Endothelial cell of umbilical vein (primary cell): ENCODE measurements at regions not wholly inside any gene's neighbourhood (a gene's known extent, or its start where the extent isn't known, plus 50 kb on each side); places are given as distances from the start of the nearest gene placed in this dataset.

Experiments
- BruUV-seq: library from RNA; stranded (reverse); fragments of 400-500 nt; replicated peaks from 2 replicates; lab custom pipeline; 2021; lab: Mats Ljungman, UMichigan
- CTCF ChIA-PET: fragments of 300-600, 350-600 bp; sonication (Branson Sonifier 250); formaldehyde crosslinking; loops from one replicate; lab custom pipeline; 2021; ENCODE audit warnings: antibody characterized with exemption, inconsistent platforms; lab: Charles Lee
- POLR2A ChIA-PET: fragments of 300-600, 350-600 bp; sonication (Branson Sonifier 250); formaldehyde crosslinking; loops from one replicate; lab custom pipeline; 2021; ENCODE audit warnings: antibody characterized with exemption, inconsistent platforms; lab: Charles Lee
- DNase-seq: peaks from one replicate; pipeline ENCODE4 v3.0.0-alpha.2; 2011; ENCODE audit warnings: low read depth, low spot score
- FAIRE-seq: peaks from 2 replicates; lab custom pipeline; 2011; peaks lifted over from hg19 to GRCh38; lab: Jason Lieb, UNC
- H2AFZ ChIP-seq: 2 replicates; pipeline ENCODE4 v1.6.0; 2012; ENCODE audit warnings: low read depth, low read length, control low read depth, inconsistent platforms
- H3K27ac ChIP-seq: 2 replicates; pipeline ENCODE4 v1.5.1; 2011; ENCODE audit warnings: low read depth, mild to moderate bottlenecking, control low read depth, low read length, moderate library complexity; ENCODE audit not compliant: insufficient read depth
- H3K27me3 ChIP-seq, 2 experiments: 2 replicates each; pipeline versions ENCODE4 v1.6.0 to v1.6.1; 2011; ENCODE audit warnings: low read length in 2 of 2, mixed read lengths in 1 of 2; ENCODE audit not compliant: control insufficient read depth in 2 of 2, insufficient read depth in 2 of 2
- H3K36me3 ChIP-seq, 2 experiments: 2 replicates in 1 of 2; 3 replicates in 1 of 2; pipeline ENCODE4 v1.5.1; 2011; ENCODE audit warnings: low read length in 2 of 2, mild to moderate bottlenecking in 1 of 2, moderate library complexity in 1 of 2; ENCODE audit not compliant: control insufficient read depth in 2 of 2, insufficient read depth in 2 of 2; ENCODE audit errors: extremely low read depth in 1 of 2
- H3K4me1 ChIP-seq: 3 replicates; pipeline ENCODE4 v1.5.1; 2011; ENCODE audit warnings: mild to moderate bottlenecking, low read length; ENCODE audit not compliant: control insufficient read depth, insufficient read depth; ENCODE audit errors: extremely low read depth
- H3K4me2 ChIP-seq: 2 replicates; pipeline ENCODE4 v1.6.1; 2011; ENCODE audit warnings: low read length, control low read depth, mixed read lengths; ENCODE audit not compliant: insufficient read depth
- H3K4me3 ChIP-seq, 3 experiments: fragments of 200-600 bp in 1 of 3; sonication (generic), shearing (Covaris generic) in 1 of 3; replicated peaks in 1 of 3; 2 replicates each; pipeline ENCODE4 v1.5.1; 2011 to 2016; ENCODE audit warnings: control low read depth in 3 of 3, low read length in 3 of 3, mild to moderate bottlenecking in 2 of 3, inconsistent platforms in 1 of 3, low read depth in 1 of 3, moderate library complexity in 1 of 3; ENCODE audit not compliant: insufficient read depth in 1 of 3
- H3K79me2 ChIP-seq: 2 replicates; pipeline ENCODE4 v1.6.0; 2012; ENCODE audit warnings: low read length, inconsistent platforms; ENCODE audit not compliant: control insufficient read depth, insufficient read depth
- H3K9ac ChIP-seq: replicated peaks from 2 replicates; pipeline ENCODE3; 2011; ENCODE audit warnings: low read length, control low read depth; ENCODE audit not compliant: insufficient read depth; ENCODE audit errors: extremely low read depth
- H3K9me1 ChIP-seq: replicated peaks from 3 replicates; pipeline ENCODE4 v1.6.0; 2011; ENCODE audit warnings: mild to moderate bottlenecking, low read length; ENCODE audit not compliant: control insufficient read depth, insufficient read depth; ENCODE audit errors: extremely low read depth
- H3K9me3 ChIP-seq: replicated peaks from 2 replicates; pipeline ENCODE4 v1.5.1; 2012; ENCODE audit warnings: low read length, inconsistent platforms; ENCODE audit not compliant: control insufficient read depth, insufficient read depth
- H4K20me1 ChIP-seq: replicated peaks from 2 replicates; pipeline ENCODE3; 2011; ENCODE audit warnings: mild to moderate bottlenecking, low read length; ENCODE audit not compliant: control insufficient read depth, insufficient read depth; ENCODE audit errors: extremely low read depth
- EZH2 ChIP-seq: IDR thresholded peaks from 2 replicates; pipeline ENCODE4 v1.6.1; 2012; ENCODE audit warnings: borderline replicate concordance, low read depth, mild to moderate bottlenecking, moderate library complexity, low read length, inconsistent platforms; ENCODE audit not compliant: severe bottlenecking
- FOS ChIP-seq: IDR thresholded peaks from 2 replicates; pipeline ENCODE4 v1.6.1; 2011; ENCODE audit warnings: mild to moderate bottlenecking, low read length, moderate library complexity, borderline replicate concordance; ENCODE audit not compliant: insufficient read depth
- GATA2 ChIP-seq: IDR thresholded peaks from 2 replicates; pipeline ENCODE4 v1.7.0; 2011; ENCODE audit warnings: low read depth, mild to moderate bottlenecking, moderate library complexity, mixed read lengths, low read length; ENCODE audit not compliant: insufficient read length, insufficient read depth
- JUN ChIP-seq: IDR thresholded peaks from 2 replicates; pipeline ENCODE4 v1.6.1; 2011; ENCODE audit warnings: borderline replicate concordance, low read depth; ENCODE audit not compliant: insufficient read length, insufficient read depth
- MYC ChIP-seq: IDR thresholded peaks from one replicate; pipeline ENCODE4 v1.6.1; 2011; ENCODE audit warnings: mild to moderate bottlenecking, low read depth, low read length
- POLR2A ChIP-seq: IDR thresholded peaks from 2 replicates; pipeline ENCODE4 v1.6.1; 2012; ENCODE audit warnings: low read depth, mild to moderate bottlenecking, control low read depth, low read length
- POLR2AphosphoS5 ChIP-seq: IDR thresholded peaks from 2 replicates; pipeline ENCODE4 v1.6.1; 2012; ENCODE audit warnings: low read depth, mild to moderate bottlenecking, control low read depth, low read length, moderate library complexity; ENCODE audit not compliant: insufficient read depth
- dilution Hi-C: fragments of 300-500 bp; cut with MboI; formaldehyde crosslinking; loops from one replicate; pipeline ENCODE4 v1.15.0; 2019; ENCODE audit warnings: low sequenced_read_pairs; ENCODE audit not compliant: extremely low pct_ligation_motif_present
- intact Hi-C: fragments of 100-400 bp; cut with micrococcal nuclease; formaldehyde crosslinking; loops from one replicate; pipeline ENCODE4 v1.10.0; 2022
- TF ChIP-seq, protein P1 (sequence below), 2 donors: IDR thresholded peaks; 1 replicate in 1 of 2; 2 replicates in 1 of 2; pipeline ENCODE4 v1.5.1; 2011; ENCODE audit warnings: low read length in 2 of 2, mild to moderate bottlenecking in 2 of 2, moderate library complexity in 2 of 2, control low read depth in 1 of 2, inconsistent platforms in 1 of 2, low read depth in 1 of 2; ENCODE audit not compliant: insufficient read depth in 1 of 2; ENCODE audit errors: extremely low read depth in 1 of 2
- TF ChIP-seq, protein P2 (sequence below): IDR thresholded peaks from 2 replicates; pipeline ENCODE4 v1.6.1; 2011; ENCODE audit not compliant: insufficient read depth, insufficient read length

DNA sequence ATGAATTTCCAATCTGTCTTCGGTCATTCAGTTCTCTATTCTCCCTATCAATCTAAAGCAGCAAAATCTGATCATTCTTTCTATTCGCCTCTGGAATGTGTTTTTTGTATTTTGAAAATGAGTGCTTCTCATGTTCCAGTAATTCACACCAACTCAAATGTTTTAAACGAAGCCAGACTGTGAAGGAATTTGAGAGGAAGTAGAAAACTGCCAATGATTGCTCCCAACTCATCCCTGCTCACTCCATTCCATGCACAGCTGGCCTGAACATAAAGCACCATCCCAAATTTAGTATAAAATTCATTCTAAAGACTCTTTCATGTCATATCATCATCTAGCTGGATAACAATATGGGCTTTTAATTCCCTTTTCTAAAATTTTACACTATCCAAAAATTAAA lies 123.8 kb downstream of the DUSP6 start:
- POLR2A ChIA-PET, result no interaction called here
- no TSS peak for BruUV-seq
- Histone ChIP-seq H3K4me2 (no peak overlapping the region), H3K27ac (no peak overlapping the region), H3K9me3 (no peaks in the 10 kb centered on the region), H3K4me1 (peaks cover 18% of the 10 kb centered on the region), H4K20me1 (no peaks in the 10 kb centered on the region), H3K79me2 (no peaks in the 10 kb centered on the region), H2AFZ (no peak overlapping the region), H3K36me3 (no peaks in the 10 kb centered on the region), H3K4me3 (no peak overlapping the region), H3K9ac (no peak overlapping the region), H3K27me3 (no peaks in the 10 kb centered on the region), H3K9me1 (no peaks in the 10 kb centered on the region)
- TF ChIP-seq, protein P1, sequence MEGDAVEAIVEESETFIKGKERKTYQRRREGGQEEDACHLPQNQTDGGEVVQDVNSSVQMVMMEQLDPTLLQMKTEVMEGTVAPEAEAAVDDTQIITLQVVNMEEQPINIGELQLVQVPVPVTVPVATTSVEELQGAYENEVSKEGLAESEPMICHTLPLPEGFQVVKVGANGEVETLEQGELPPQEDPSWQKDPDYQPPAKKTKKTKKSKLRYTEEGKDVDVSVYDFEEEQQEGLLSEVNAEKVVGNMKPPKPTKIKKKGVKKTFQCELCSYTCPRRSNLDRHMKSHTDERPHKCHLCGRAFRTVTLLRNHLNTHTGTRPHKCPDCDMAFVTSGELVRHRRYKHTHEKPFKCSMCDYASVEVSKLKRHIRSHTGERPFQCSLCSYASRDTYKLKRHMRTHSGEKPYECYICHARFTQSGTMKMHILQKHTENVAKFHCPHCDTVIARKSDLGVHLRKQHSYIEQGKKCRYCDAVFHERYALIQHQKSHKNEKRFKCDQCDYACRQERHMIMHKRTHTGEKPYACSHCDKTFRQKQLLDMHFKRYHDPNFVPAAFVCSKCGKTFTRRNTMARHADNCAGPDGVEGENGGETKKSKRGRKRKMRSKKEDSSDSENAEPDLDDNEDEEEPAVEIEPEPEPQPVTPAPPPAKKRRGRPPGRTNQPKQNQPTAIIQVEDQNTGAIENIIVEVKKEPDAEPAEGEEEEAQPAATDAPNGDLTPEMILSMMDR (IDR thresholded peaks at IDR 0.05; ENCODE audit: extremely low read depth in 1 of 2, insufficient read depth in 1 of 2, low read depth in 1 of 2, low read length in 2 of 2), result no peak
- TF ChIP-seq FOS (no peak), EZH2 (no peak), JUN (no peak), POLR2A (no peak), POLR2AphosphoS5 (no peak), MYC (no peak), GATA2 (no peak)
- TF ChIP-seq, protein P2, sequence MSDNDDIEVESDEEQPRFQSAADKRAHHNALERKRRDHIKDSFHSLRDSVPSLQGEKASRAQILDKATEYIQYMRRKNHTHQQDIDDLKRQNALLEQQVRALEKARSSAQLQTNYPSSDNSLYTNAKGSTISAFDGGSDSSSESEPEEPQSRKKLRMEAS, result no peak
- DNase-seq, result no peak
- dilution Hi-C loops (no loop called here), intact Hi-C loops (no loop called here)
- no peak for FAIRE-seq
- CTCF ChIA-PET, result no interaction called here
